GM19438 (cell line): ENCODE measurements at regions not wholly inside any gene's neighbourhood (a gene's known extent, or its start where the extent isn't known, plus 50 kb on each side); places are given as distances from the start of the nearest gene placed in this dataset.

Experiments used
- ATAC-seq: cut with Tn5 transposase; IDR thresholded peaks from one replicate; pipeline ENCODE4 v1.9.1; 2021; ENCODE audit warnings: low read depth; ENCODE audit not compliant: unreplicated experiment

DNA sequence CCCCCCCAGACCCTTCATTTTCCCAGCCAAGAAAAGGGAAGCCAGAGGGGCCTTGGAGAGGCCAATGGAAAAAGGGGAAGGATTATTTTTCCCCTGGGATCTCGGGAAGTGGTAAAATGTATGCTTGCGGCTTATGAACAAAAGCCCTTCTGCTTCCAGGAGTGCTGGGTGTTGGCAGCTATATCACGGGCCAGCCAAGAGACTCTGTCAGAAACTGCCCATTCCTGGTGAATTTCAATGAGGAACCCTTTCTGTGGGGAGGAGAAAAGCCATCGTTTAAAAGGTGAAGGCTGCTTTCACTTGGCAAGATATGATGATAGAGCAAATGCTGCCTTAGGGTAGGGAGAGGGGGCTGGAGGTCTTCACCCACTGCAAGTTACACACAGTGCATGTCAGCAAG is 69.7 kb upstream of the ZC3H12A start:
- no peak for ATAC-seq

DNA sequence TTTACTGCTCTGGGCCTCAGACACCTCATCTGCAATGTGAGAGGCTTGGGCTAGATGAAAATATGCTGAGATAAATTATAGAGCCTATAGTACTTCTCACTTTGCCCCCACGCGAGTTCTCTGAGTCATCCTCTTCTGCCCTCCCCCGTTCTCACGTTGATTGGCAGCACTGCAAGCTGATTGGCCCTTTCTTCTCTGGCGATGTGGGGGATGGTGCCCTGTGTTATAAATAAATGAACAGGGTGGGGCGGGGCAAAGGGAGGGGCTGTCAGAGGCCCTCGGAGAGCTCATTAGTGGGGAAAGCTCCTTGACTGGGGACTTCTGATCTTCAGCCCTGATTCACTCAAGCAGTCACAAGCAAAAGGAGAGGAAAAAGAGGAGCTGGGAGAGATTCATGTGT is 64.3 kb upstream of the ZC3H12A start:
- ATAC-seq, result no peak

DNA sequence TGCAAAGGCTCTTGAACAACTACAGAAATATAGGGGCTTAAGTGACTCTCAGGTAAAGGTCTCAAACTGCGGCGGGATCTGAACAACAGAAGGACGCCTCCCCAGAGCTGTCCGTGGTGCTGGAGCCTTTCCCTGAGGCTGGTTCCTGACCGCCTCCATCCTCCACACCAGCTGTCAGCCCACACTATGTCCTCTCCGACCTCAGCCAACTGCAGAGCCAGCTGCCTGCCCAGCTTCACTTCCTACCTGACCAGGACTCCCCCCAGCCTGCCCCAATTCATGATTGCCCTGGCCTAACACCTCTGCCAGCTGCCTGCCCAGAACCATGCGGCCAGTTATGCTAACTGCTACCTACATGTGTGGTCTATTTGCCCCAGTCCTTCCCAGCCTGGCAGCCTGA is 63.6 kb upstream of the ZC3H12A start:
- ATAC-seq, result no peak

DNA sequence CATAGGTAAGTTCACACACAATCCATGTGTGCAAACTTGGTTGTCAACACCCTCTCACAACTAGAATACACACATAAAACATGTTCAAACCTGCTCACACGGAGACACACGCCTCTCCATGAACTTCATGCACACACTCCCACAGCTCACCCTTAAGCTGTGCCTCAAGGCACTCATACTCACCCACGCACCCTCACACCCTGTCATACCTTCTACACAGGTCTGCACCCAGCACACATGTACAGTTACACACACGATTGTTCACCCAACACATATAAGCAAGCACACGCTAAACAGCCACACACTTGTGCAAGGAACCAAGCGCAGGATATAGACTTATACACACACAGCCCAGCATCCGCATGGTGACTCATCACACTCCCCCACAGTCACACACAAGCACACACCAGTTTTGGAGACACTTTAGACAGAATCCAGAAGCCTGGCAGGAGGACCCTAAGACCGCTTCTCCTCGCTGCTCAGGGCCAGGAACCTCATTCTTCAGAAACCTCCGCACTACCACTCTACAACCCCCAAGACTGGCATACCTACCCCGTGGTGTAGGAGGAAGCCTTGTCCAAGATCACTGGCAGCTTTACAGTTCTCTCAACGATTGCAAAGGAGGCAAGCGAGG is 58.7 kb upstream of the ZC3H12A start:
- no peak for ATAC-seq

DNA sequence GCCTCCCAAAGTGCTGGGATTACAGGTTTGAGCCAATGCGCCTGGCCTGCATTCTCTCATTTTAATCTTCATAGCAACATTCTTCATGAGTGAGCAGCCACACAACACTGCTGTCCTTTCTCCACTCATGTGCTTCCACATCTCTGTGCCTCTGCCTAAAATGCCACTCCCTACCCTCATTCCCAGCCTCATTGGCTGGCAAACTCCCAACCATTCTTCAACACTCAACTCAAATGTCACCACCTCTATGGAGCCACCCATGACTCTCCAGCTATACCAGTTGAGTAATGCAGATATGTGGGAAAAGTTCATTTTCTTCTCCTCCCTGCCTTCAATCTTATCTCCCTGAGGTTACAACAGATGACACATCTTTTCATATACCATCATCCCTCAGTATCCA is 53.9 kb upstream of the ZC3H12A start:
- no peak for ATAC-seq

DNA sequence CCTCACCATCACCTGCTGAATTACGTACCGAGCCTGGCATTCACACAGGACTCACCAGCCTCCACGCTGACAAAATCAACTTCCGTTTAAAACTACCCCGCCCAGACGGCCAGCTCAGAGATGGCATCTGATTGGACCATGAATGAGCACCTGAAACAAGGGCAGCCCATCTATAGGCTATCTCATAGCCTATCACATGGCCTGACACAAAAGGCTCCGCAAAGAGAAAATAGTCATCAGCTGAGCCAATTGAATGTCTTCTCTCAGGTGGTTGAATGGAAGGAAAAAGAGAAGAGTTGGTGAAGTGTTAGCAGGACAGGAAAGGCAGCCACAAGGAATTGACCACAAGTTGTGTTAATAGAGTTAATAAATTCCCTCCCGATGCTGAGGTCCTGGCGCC is 50.6 kb upstream of the ZC3H12A start:
- no peak for ATAC-seq

DNA sequence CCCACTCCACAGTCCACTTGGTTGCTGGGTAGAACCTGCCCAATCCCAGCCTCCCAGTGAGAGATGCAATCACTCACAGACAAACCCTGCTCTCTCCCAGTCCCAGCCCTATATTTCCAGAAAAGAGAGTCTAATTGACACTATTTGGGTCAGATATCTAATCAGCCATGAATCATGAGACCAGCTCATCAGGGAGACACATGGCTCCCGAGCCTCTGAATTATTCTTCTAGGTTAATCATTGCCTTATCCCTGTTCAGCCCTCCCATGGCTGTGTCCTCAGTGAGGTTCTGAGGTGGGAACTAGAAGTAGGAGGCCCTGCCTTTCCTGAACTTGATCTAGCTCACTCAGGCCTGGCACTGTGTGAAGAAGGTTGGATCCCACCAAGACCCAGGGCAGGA is 49.9 kb upstream of the ZC3H12A start:
- no peak for ATAC-seq
